22Rv1 (cell line): ENCODE measurements at regions not wholly inside any gene's neighbourhood (a gene's known extent, or its start where the extent isn't known, plus 50 kb on each side); places are given as distances from the start of the nearest gene placed in this dataset.

ENCODE experiments used
- CTCF ChIP-seq: fragments of 450-650 bp; IDR thresholded peaks from 2 replicates; pipeline ENCODE4 v1.5.1; 2017; ENCODE audit warnings: mild to moderate bottlenecking
- ZFX ChIP-seq: fragments of 450-650 bp; IDR thresholded peaks from 2 replicates; pipeline ENCODE4 v1.6.1; 2017; ENCODE audit warnings: antibody characterized with exemption, borderline replicate concordance

- TF ChIP-seq CTCF (no peak), ZFX (no peak)
Observed at GRCh38 chr6:113427617-113428016, 429.5 kb upstream of the MARCKS start.
